ENCODE measurements at regions not wholly inside any gene's neighbourhood (a gene's known extent, or its start where the extent isn't known, plus 50 kb on each side); places are given as distances from the start of the nearest gene placed in this dataset.

DNA sequence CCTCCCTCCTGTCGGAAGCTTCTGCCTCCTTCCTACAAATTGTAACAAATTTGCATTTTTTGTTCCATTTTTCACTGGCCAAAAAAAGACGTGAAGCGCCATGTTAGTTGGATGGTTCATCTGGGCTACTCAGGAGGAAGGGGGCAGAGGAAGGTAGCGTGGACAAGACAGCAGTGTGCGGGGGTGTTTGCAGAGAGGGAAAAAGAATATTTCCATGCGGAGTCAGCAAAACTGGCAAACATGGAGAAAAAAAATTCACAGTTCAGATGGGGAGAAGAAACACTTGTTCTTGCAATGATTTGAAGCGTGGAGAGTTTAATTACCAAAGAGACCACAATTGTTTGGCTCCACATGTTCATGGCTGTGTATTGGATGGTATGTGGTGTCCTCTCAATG is 138.8 kb upstream of the ERCC4 start:
- CTCF ChIA-PET = no interaction called here
- 16% methylated on average over 7 of the region's 7 CpGs for WGBS (ENCODE audit: low lambda C conversion rate)

More for the DNA sequence above, 138.8 kb upstream of the ERCC4 start:
- POLR2A ChIA-PET = interaction anchor here (0.6 kb wide), 1 partner anchor 393 kb away, joined by 3 read pairs; no protein-coding TSS in a partner anchor
- no peaks in the 10 kb centered on the region; the same call in 1 of the 2 replicates for H3K27me3 ChIP-seq (ENCODE audit: insufficient read depth)
- H4K20me1 ChIP-seq (ENCODE audit: insufficient read depth) = no peaks in the 10 kb centered on the region
- H3K36me3 ChIP-seq (replicated peaks in 1 of 2; ENCODE audit: control insufficient read depth in 1 of 2, insufficient read depth in 2 of 2, low read length in 1 of 2) = no peaks in the 10 kb centered on the region
- DNase-seq = no peak
- H3K27ac ChIP-seq (ENCODE audit: low read depth in 2 of 2, low read length in 1 of 2) = no peak overlapping the region
- H3K79me2 ChIP-seq (ENCODE audit: insufficient read depth) = no peaks in the 10 kb centered on the region
- H3F3A ChIP-seq (replicated peaks; ENCODE audit: insufficient read depth) = no peaks in the 10 kb centered on the region
- H3K9me2 ChIP-seq = no peaks in the 10 kb centered on the region
- no peak overlapping the region for H3K9ac ChIP-seq
- H3K4me2 ChIP-seq = no peak overlapping the region
- TF ChIP-seq, protein P1, sequence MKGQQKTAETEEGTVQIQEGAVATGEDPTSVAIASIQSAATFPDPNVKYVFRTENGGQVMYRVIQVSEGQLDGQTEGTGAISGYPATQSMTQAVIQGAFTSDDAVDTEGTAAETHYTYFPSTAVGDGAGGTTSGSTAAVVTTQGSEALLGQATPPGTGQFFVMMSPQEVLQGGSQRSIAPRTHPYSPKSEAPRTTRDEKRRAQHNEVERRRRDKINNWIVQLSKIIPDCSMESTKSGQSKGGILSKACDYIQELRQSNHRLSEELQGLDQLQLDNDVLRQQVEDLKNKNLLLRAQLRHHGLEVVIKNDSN (IDR thresholded peaks at IDR 0.05; ENCODE audit: borderline replicate concordance, low read depth) = no peak
- TF ChIP-seq ZBTB33 (IDR thresholded peaks at IDR 0.05; ENCODE audit: borderline replicate concordance, low read depth) = no peak
- TF ChIP-seq TCF12 (IDR thresholded peaks at IDR 0.05) = no peak
- TF ChIP-seq MXI1 (IDR thresholded peaks at IDR 0.05; ENCODE audit: low read depth, low read length) = no peak
- TF ChIP-seq CTCF (IDR thresholded peaks at IDR 0.05) = no peak
- TF ChIP-seq SIN3A (IDR thresholded peaks at IDR 0.05; ENCODE audit: borderline replicate concordance, low read depth, low read length) = no peak
- TF ChIP-seq YY1 (IDR thresholded peaks at IDR 0.05; ENCODE audit: low read depth) = no peak
- no peak for TF ChIP-seq CHD2 (IDR thresholded peaks at IDR 0.05; ENCODE audit: low read length, partially characterized antibody)
- TF ChIP-seq IRF3 (IDR thresholded peaks at IDR 0.05; ENCODE audit: low read depth, low read length) = no peak
- no peak for TF ChIP-seq RAD21 (IDR thresholded peaks at IDR 0.05; ENCODE audit: low read length)
- no peak for TF ChIP-seq SMC3 (IDR thresholded peaks at IDR 0.05; ENCODE audit: low read depth, low read length)
- TF ChIP-seq TEAD4 (IDR thresholded peaks at IDR 0.05; ENCODE audit: borderline replicate concordance, insufficient read depth) = no peak
- no peak for TF ChIP-seq ELF1 (IDR thresholded peaks at IDR 0.05)
- no peak for TF ChIP-seq PBX3 (IDR thresholded peaks at IDR 0.05)
- TF ChIP-seq JUND (IDR thresholded peaks at IDR 0.05) = no peak
- TF ChIP-seq GATA2 (CRISPR knock-in tag; IDR thresholded peaks at IDR 0.05) = no peak
- no peaks in the 10 kb centered on the region for H3K4me1 ChIP-seq (ENCODE audit: control insufficient read depth in 1 of 2, insufficient read depth in 2 of 2, low read depth in 1 of 2, low read length in 1 of 2)
- H2AFZ ChIP-seq (ENCODE audit: low read depth) = no peak overlapping the region
- no peak overlapping the region for H3K4me3 ChIP-seq (ENCODE audit: low read depth in 2 of 2, low read length in 1 of 2)
- H3K9me3 ChIP-seq = no peaks in the 10 kb centered on the region

Data from SK-N-SH (cell line).